ENCODE measurements at regions not wholly inside any gene's neighbourhood (a gene's known extent, or its start where the extent isn't known, plus 50 kb on each side); places are given as distances from the start of the nearest gene placed in this dataset.

- H3K9me3 ChIP-seq (replicated peaks; ENCODE audit: control insufficient read depth, insufficient read depth, low read length): no peaks in the 10 kb centered on the region
- no peak for FAIRE-seq
- no peak for DNase-seq (ENCODE audit: low read depth, low spot score)
- H3K36me3 ChIP-seq (ENCODE audit: control insufficient read depth in 2 of 2, extremely low read depth in 1 of 2, insufficient read depth in 2 of 2, low read length in 2 of 2): no peaks in the 10 kb centered on the region
- dilution Hi-C loops (cut with MboI; ENCODE audit: extremely low pct_ligation_motif_present, low sequenced_read_pairs): no loop called here
- no peak overlapping the region for H3K9ac ChIP-seq (replicated peaks; ENCODE audit: extremely low read depth, insufficient read depth, low read length)
- H3K9me1 ChIP-seq (replicated peaks; ENCODE audit: control insufficient read depth, extremely low read depth, insufficient read depth, low read length): no peaks in the 10 kb centered on the region
- no peak overlapping the region for H3K27ac ChIP-seq (ENCODE audit: insufficient read depth, low read depth, low read length)
- no peak overlapping the region for H2AFZ ChIP-seq (ENCODE audit: low read depth, low read length)
- intact Hi-C loops (cut with micrococcal nuclease): loop anchor here (10.0 kb wide), 1 partner anchor 64 kb away; no protein-coding TSS in a partner anchor
- no peaks in the 10 kb centered on the region for H3K79me2 ChIP-seq (ENCODE audit: control insufficient read depth, insufficient read depth, low read length)
- no peak overlapping the region for H3K4me2 ChIP-seq (ENCODE audit: insufficient read depth, low read length)
- H4K20me1 ChIP-seq (replicated peaks; ENCODE audit: control insufficient read depth, extremely low read depth, insufficient read depth, low read length): no peaks in the 10 kb centered on the region
- ChIA-PET POLR2A (no interaction called here), CTCF (interaction anchor here (0.8 to 2.3 kb wide), 2 partner anchors 15 to 211 kb away, joined by 3 to 5 read pairs; no protein-coding TSS in a partner anchor)
- no TSS peak for BruUV-seq (replicated peaks)
- H3K4me3 ChIP-seq (replicated peaks in 1 of 3; ENCODE audit: insufficient read depth in 1 of 3, low read depth in 1 of 3, low read length in 3 of 3): no peak overlapping the region
- H3K4me1 ChIP-seq (ENCODE audit: control insufficient read depth, extremely low read depth, insufficient read depth, low read length): peaks cover 4% of the 10 kb centered on the region
- TF ChIP-seq CTCF (IDR thresholded peaks at IDR 0.05; ENCODE audit: extremely low read depth in 1 of 2, insufficient read depth in 1 of 2, low read depth in 1 of 2, low read length in 2 of 2) (peak; percentile 27 to 38), MYC (IDR thresholded peaks at IDR 0.05; ENCODE audit: low read depth, low read length) (no peak), EZH2 (IDR thresholded peaks at IDR 0.05; ENCODE audit: borderline replicate concordance, low read depth, low read length, severe bottlenecking) (no peak)
- H3K27me3 ChIP-seq (ENCODE audit: control insufficient read depth in 2 of 2, insufficient read depth in 2 of 2, low read length in 2 of 2): no peaks in the 10 kb centered on the region
Measured at GRCh38 chr18:57910817-57911216, 107.7 kb upstream of the ATP8B1 start.

GRCh38 chr18:57910134-57910533 is 107.0 kb upstream of the ATP8B1 start:
- Histone ChIP-seq H3K9ac (replicated peaks; ENCODE audit: extremely low read depth, insufficient read depth, low read length) (no peak overlapping the region), H2AFZ (ENCODE audit: low read depth, low read length) (no peak overlapping the region), H3K4me3 (replicated peaks in 1 of 3; ENCODE audit: insufficient read depth in 1 of 3, low read depth in 1 of 3, low read length in 3 of 3) (no peak overlapping the region), H3K79me2 (ENCODE audit: control insufficient read depth, insufficient read depth, low read length) (no peaks in the 10 kb centered on the region), H3K27me3 (ENCODE audit: control insufficient read depth in 2 of 2, insufficient read depth in 2 of 2, low read length in 2 of 2) (no peaks in the 10 kb centered on the region), H4K20me1 (replicated peaks; ENCODE audit: control insufficient read depth, extremely low read depth, insufficient read depth, low read length) (no peaks in the 10 kb centered on the region), H3K4me1 (ENCODE audit: control insufficient read depth, extremely low read depth, insufficient read depth, low read length) (peaks cover 4% of the 10 kb centered on the region), H3K9me3 (replicated peaks; ENCODE audit: control insufficient read depth, insufficient read depth, low read length) (no peaks in the 10 kb centered on the region), H3K27ac (ENCODE audit: insufficient read depth, low read depth, low read length) (no peak overlapping the region), H3K4me2 (ENCODE audit: insufficient read depth, low read length) (no peak overlapping the region), H3K36me3 (ENCODE audit: control insufficient read depth in 2 of 2, extremely low read depth in 1 of 2, insufficient read depth in 2 of 2, low read length in 2 of 2) (no peaks in the 10 kb centered on the region), H3K9me1 (replicated peaks; ENCODE audit: control insufficient read depth, extremely low read depth, insufficient read depth, low read length) (no peaks in the 10 kb centered on the region)
- no peak for FAIRE-seq
- ChIA-PET POLR2A (no interaction called here), CTCF (interaction anchor here (2.3 kb wide), 1 partner anchor 15 kb away, joined by 5 read pairs; no protein-coding TSS in a partner anchor)
- dilution Hi-C loops (cut with MboI; ENCODE audit: extremely low pct_ligation_motif_present, low sequenced_read_pairs): no loop called here
- DNase-seq (ENCODE audit: low read depth, low spot score): no peak
- no TSS peak for BruUV-seq (replicated peaks)
- intact Hi-C loops (cut with micrococcal nuclease): loop anchor here (10.0 kb wide), 1 partner anchor 65 kb away; no protein-coding TSS in a partner anchor
- TF ChIP-seq MAX (IDR thresholded peaks at IDR 0.05; ENCODE audit: insufficient read depth, insufficient read length) (no peak), POLR2A (IDR thresholded peaks at IDR 0.05; ENCODE audit: low read depth, low read length) (no peak), POLR2AphosphoS5 (IDR thresholded peaks at IDR 0.05; ENCODE audit: insufficient read depth, low read depth, low read length) (no peak), FOS (IDR thresholded peaks at IDR 0.05; ENCODE audit: borderline replicate concordance, insufficient read depth, low read length) (no peak), JUN (IDR thresholded peaks at IDR 0.05; ENCODE audit: borderline replicate concordance, insufficient read depth, insufficient read length, low read depth) (no peak), EZH2 (IDR thresholded peaks at IDR 0.05; ENCODE audit: borderline replicate concordance, low read depth, low read length, severe bottlenecking) (no peak), MYC (IDR thresholded peaks at IDR 0.05; ENCODE audit: low read depth, low read length) (no peak), CTCF (IDR thresholded peaks at IDR 0.05; ENCODE audit: extremely low read depth in 1 of 2, insufficient read depth in 1 of 2, low read depth in 1 of 2, low read length in 2 of 2) (no peak), GATA2 (IDR thresholded peaks at IDR 0.05; ENCODE audit: insufficient read depth, insufficient read length, low read depth, low read length) (no peak)

Data from endothelial cell of umbilical vein (primary cell).